ENCODE measurements at regions not wholly inside any gene's neighbourhood (a gene's known extent, or its start where the extent isn't known, plus 50 kb on each side); places are given as distances from the start of the nearest gene placed in this dataset.

DNA sequence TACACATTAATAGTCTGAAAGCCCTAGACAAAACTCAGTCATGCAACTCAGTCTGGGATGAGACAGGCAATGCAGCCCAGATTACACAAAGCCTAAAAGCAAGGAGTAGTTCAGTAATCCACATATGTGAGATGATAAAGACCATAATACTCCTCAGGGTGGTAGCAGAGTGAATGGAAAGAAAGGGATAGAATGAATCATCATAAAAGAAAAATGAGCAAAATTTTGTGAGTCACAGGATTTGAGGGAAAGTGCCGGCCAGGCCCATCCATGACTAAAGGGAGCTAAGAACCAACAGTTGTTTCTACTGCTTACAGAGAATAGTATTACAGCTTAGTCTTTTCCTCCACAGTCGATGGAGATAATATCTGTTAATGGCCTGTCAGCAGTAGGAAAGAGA, 90.0 kb upstream of the POU5F2 start:
- Histone ChIP-seq H4K20me1 (ENCODE audit: control insufficient read depth, insufficient read depth, insufficient read length) (no peaks in the 10 kb centered on the region), H4K5ac (ENCODE audit: insufficient read length, low read depth, low read length) (no peak overlapping the region), H3K4me1 (ENCODE audit: insufficient read depth, low read length) (no peaks in the 10 kb centered on the region), H3K23me2 (ENCODE audit: insufficient read length, low read depth, low read length, poor library complexity, severe bottlenecking) (no peaks in the 10 kb centered on the region), H2AK5ac (ENCODE audit: insufficient read length, low read length) (no peak overlapping the region), H3K4me2 (ENCODE audit: insufficient read depth, insufficient read length, low read length) (no peak overlapping the region), H3K27ac (ENCODE audit: insufficient read length, low read depth, low read length) (no peak overlapping the region), H3K14ac (ENCODE audit: insufficient read depth, low read length) (no peak overlapping the region), H3K18ac (ENCODE audit: insufficient read length, low read depth, low read length) (no peak overlapping the region), H3K79me1 (ENCODE audit: insufficient read depth, low read depth, low read length, poor library complexity, severe bottlenecking) (no peaks in the 10 kb centered on the region), H4K91ac (ENCODE audit: insufficient read length, low read depth, low read length) (no peak overlapping the region), H2AFZ (ENCODE audit: low read length) (no peak overlapping the region), H3K9me3 (ENCODE audit: control insufficient read depth, low read depth, low read length) (no peaks in the 10 kb centered on the region), H3T11ph (ENCODE audit: low read length) (no peak overlapping the region), H4K8ac (replicated peaks; ENCODE audit: insufficient read length, low read depth, low read length) (no peak overlapping the region), H2BK20ac (ENCODE audit: low read depth, low read length, poor library complexity, severe bottlenecking) (no peak overlapping the region), H3K23ac (ENCODE audit: insufficient read length, low read depth, low read length) (no peak overlapping the region), H3K4ac (ENCODE audit: low read depth, low read length) (no peak overlapping the region), H3K9ac (ENCODE audit: extremely low read depth, insufficient read length, low read length) (no peak overlapping the region), H3K56ac (ENCODE audit: insufficient read length, low read depth, low read length) (no peak overlapping the region), H3K79me2 (ENCODE audit: insufficient read depth, low read length) (no peaks in the 10 kb centered on the region), H2BK15ac (ENCODE audit: low read depth, low read length) (no peak overlapping the region), H2BK12ac (ENCODE audit: insufficient read length, low read depth, low read length) (no peak overlapping the region), H2BK120ac (ENCODE audit: low read depth, low read length, poor library complexity, severe bottlenecking) (no peak overlapping the region), H2BK5ac (ENCODE audit: insufficient read length, low read length) (no peak overlapping the region), H3K27me3 (ENCODE audit: insufficient read depth, low read length) (no peaks in the 10 kb centered on the region)
- TF ChIP-seq, protein P1, sequence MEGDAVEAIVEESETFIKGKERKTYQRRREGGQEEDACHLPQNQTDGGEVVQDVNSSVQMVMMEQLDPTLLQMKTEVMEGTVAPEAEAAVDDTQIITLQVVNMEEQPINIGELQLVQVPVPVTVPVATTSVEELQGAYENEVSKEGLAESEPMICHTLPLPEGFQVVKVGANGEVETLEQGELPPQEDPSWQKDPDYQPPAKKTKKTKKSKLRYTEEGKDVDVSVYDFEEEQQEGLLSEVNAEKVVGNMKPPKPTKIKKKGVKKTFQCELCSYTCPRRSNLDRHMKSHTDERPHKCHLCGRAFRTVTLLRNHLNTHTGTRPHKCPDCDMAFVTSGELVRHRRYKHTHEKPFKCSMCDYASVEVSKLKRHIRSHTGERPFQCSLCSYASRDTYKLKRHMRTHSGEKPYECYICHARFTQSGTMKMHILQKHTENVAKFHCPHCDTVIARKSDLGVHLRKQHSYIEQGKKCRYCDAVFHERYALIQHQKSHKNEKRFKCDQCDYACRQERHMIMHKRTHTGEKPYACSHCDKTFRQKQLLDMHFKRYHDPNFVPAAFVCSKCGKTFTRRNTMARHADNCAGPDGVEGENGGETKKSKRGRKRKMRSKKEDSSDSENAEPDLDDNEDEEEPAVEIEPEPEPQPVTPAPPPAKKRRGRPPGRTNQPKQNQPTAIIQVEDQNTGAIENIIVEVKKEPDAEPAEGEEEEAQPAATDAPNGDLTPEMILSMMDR (conservative IDR thresholded peaks at IDR 0.05): no peak
- H3K27me3 Mint-ChIP-seq (ENCODE audit: low read depth): no peaks in the 10 kb centered on the region
- no peak overlapping the region for H3K4me3 Mint-ChIP-seq
- WGBS (ENCODE audit: extremely low coverage, insufficient read length, low lambda C conversion rate): no CpG with 5 or more reads among the region's 2 CpGs
- no peak for DNase-seq
- no peak overlapping the region for H3K27ac Mint-ChIP-seq
- H3K4me1 Mint-ChIP-seq: no peaks in the 10 kb centered on the region
- H3K36me3 Mint-ChIP-seq (ENCODE audit: insufficient read depth in 1 of 3, low read depth in 3 of 3): peaks cover 2 to 13% (median 6%) of the 10 kb centered on the region in 3 experiments; a peak in 3 of 7 replicates
- peaks cover 10 to 11% of the 10 kb centered on the region in 2 experiments; a peak in 3 of 5 replicates for H3K9me3 Mint-ChIP-seq

Measured in H9 (cell line).